Activated CD4-positive, alpha-beta T cell treated with anti-CD3 and anti-CD28 coated beads, Interleukin-2, amount 10 ng/mL, durations not matched to agents 24 days and 14 days (primary cell): ENCODE measurements at regions not wholly inside any gene's neighbourhood (a gene's known extent, or its start where the extent isn't known, plus 50 kb on each side); places are given as distances from the start of the nearest gene placed in this dataset.

ENCODE experiments used
- DNase-seq: peaks from one replicate; pipeline ENCODE4 v3.0.0; 2022
- H3K27ac Mint-ChIP-seq: one replicate; pipeline ENCODE4 v1.8.0; 2022; ENCODE audit warnings: mild to moderate bottlenecking, mixed read lengths
- H3K27me3 Mint-ChIP-seq: one replicate; pipeline ENCODE4 v1.8.0; 2022; ENCODE audit warnings: mixed read lengths
- H3K36me3 Mint-ChIP-seq: one replicate; pipeline ENCODE4 v1.8.0; 2022; ENCODE audit warnings: low read depth, mild to moderate bottlenecking, mixed read lengths
- H3K4me1 Mint-ChIP-seq: one replicate; pipeline ENCODE4 v1.8.0; 2021; ENCODE audit warnings: mixed read lengths
- H3K4me3 Mint-ChIP-seq: one replicate; pipeline ENCODE4 v1.8.0; 2022; ENCODE audit warnings: mild to moderate bottlenecking, moderate library complexity, mixed read lengths
- H3K9me3 Mint-ChIP-seq: one replicate; pipeline ENCODE4 v1.8.0; 2021; ENCODE audit warnings: mixed read lengths
- intact Hi-C: fragments of 100-400 bp; cut with micrococcal nuclease; formaldehyde crosslinking; loops from one replicate; pipeline ENCODE4 v1.15.1; 2023

- Mint-ChIP-seq H3K9me3 (no peaks in the 10 kb centered on the region), H3K36me3 (no peaks in the 10 kb centered on the region), H3K4me1 (no peaks in the 10 kb centered on the region), H3K27ac (no peak overlapping the region), H3K4me3 (no peak overlapping the region), H3K27me3 (no peaks in the 10 kb centered on the region)
- no peak for DNase-seq
- intact Hi-C loops = no loop called here
Observed at GRCh38 chr1:79604490-79605198, 598.1 kb upstream of the ADGRL4 start.

- Mint-ChIP-seq H3K4me3 (no peak overlapping the region), H3K4me1 (no peaks in the 10 kb centered on the region), H3K27me3 (no peaks in the 10 kb centered on the region), H3K9me3 (no peaks in the 10 kb centered on the region), H3K27ac (no peak overlapping the region), H3K36me3 (no peaks in the 10 kb centered on the region)
- intact Hi-C loops = no loop called here
- DNase-seq = no peak
Observed at GRCh38 chr1:79603843-79604242, 597.3 kb upstream of the ADGRL4 start.

- Mint-ChIP-seq H3K36me3 (no peaks in the 10 kb centered on the region), H3K27me3 (no peaks in the 10 kb centered on the region), H3K4me1 (no peaks in the 10 kb centered on the region), H3K9me3 (no peaks in the 10 kb centered on the region), H3K4me3 (no peak overlapping the region), H3K27ac (no peak overlapping the region)
- DNase-seq = no peak
- intact Hi-C loops = no loop called here
Observed at GRCh38 chr1:79599257-79599656, 592.7 kb upstream of the ADGRL4 start.

- Mint-ChIP-seq H3K27me3 (no peaks in the 10 kb centered on the region), H3K27ac (no peak overlapping the region), H3K4me3 (no peak overlapping the region), H3K36me3 (no peaks in the 10 kb centered on the region), H3K9me3 (no peaks in the 10 kb centered on the region), H3K4me1 (no peaks in the 10 kb centered on the region)
- intact Hi-C loops = no loop called here
- no peak for DNase-seq
Observed at GRCh38 chr1:79595931-79596330, 589.4 kb upstream of the ADGRL4 start.

- Mint-ChIP-seq H3K9me3 (no peaks in the 10 kb centered on the region), H3K4me3 (no peak overlapping the region), H3K27me3 (no peaks in the 10 kb centered on the region), H3K4me1 (no peaks in the 10 kb centered on the region), H3K36me3 (no peaks in the 10 kb centered on the region), H3K27ac (no peak overlapping the region)
- intact Hi-C loops = no loop called here
- DNase-seq = no peak
Observed at GRCh38 chr1:79594121-79594698, 587.7 kb upstream of the ADGRL4 start.

- no peaks in the 10 kb centered on the region for H3K36me3 Mint-ChIP-seq
- no peak overlapping the region for H3K4me3 Mint-ChIP-seq
- intact Hi-C loops = no loop called here
- no peaks in the 10 kb centered on the region for H3K27me3 Mint-ChIP-seq
- DNase-seq = no peak
- no peaks in the 10 kb centered on the region for H3K9me3 Mint-ChIP-seq
- H3K4me1 Mint-ChIP-seq = no peaks in the 10 kb centered on the region
- no peak overlapping the region for H3K27ac Mint-ChIP-seq
Observed at GRCh38 chr1:79592707-79593106, 586.2 kb upstream of the ADGRL4 start.

- no peaks in the 10 kb centered on the region for H3K27me3 Mint-ChIP-seq
- H3K27ac Mint-ChIP-seq = no peak overlapping the region
- H3K4me1 Mint-ChIP-seq = no peaks in the 10 kb centered on the region
- no peaks in the 10 kb centered on the region for H3K36me3 Mint-ChIP-seq
- intact Hi-C loops = no loop called here
- H3K9me3 Mint-ChIP-seq = no peaks in the 10 kb centered on the region
- no peak for DNase-seq
- no peak overlapping the region for H3K4me3 Mint-ChIP-seq
Observed at GRCh38 chr1:79588719-79589118, 582.2 kb upstream of the ADGRL4 start.

- H3K27ac Mint-ChIP-seq = no peak overlapping the region
- H3K27me3 Mint-ChIP-seq = no peaks in the 10 kb centered on the region
- no peak overlapping the region for H3K4me3 Mint-ChIP-seq
- intact Hi-C loops = no loop called here
- no peaks in the 10 kb centered on the region for H3K9me3 Mint-ChIP-seq
- no peak for DNase-seq
- no peaks in the 10 kb centered on the region for H3K4me1 Mint-ChIP-seq
- H3K36me3 Mint-ChIP-seq = no peaks in the 10 kb centered on the region
Observed at GRCh38 chr1:79587229-79587628, 580.7 kb upstream of the ADGRL4 start.

- Mint-ChIP-seq H3K27me3 (no peaks in the 10 kb centered on the region), H3K27ac (no peak overlapping the region), H3K36me3 (no peaks in the 10 kb centered on the region), H3K4me3 (no peak overlapping the region), H3K4me1 (no peaks in the 10 kb centered on the region), H3K9me3 (no peaks in the 10 kb centered on the region)
- DNase-seq = no peak
- intact Hi-C loops = no loop called here
Observed at GRCh38 chr1:79585801-79586200, 579.3 kb upstream of the ADGRL4 start.

GRCh38 chr1:79575424-79575823 is 568.9 kb upstream of the ADGRL4 start:
- H3K27ac Mint-ChIP-seq = no peak overlapping the region
- DNase-seq = no peak
- H3K4me1 Mint-ChIP-seq = no peaks in the 10 kb centered on the region
- intact Hi-C loops = no loop called here
- no peak overlapping the region for H3K4me3 Mint-ChIP-seq
- H3K36me3 Mint-ChIP-seq = no peaks in the 10 kb centered on the region
- no peaks in the 10 kb centered on the region for H3K27me3 Mint-ChIP-seq
- H3K9me3 Mint-ChIP-seq = no peaks in the 10 kb centered on the region

- Mint-ChIP-seq H3K27me3 (no peaks in the 10 kb centered on the region), H3K4me1 (no peaks in the 10 kb centered on the region), H3K36me3 (no peaks in the 10 kb centered on the region), H3K27ac (no peak overlapping the region), H3K9me3 (no peaks in the 10 kb centered on the region), H3K4me3 (no peak overlapping the region)
- intact Hi-C loops = no loop called here
- DNase-seq = no peak
Observed at GRCh38 chr1:79568411-79568810, 561.9 kb upstream of the ADGRL4 start.

- DNase-seq = no peak
- no peaks in the 10 kb centered on the region for H3K4me1 Mint-ChIP-seq
- intact Hi-C loops = no loop called here
- no peak overlapping the region for H3K4me3 Mint-ChIP-seq
- H3K36me3 Mint-ChIP-seq = no peaks in the 10 kb centered on the region
- H3K9me3 Mint-ChIP-seq = peaks cover 4% of the 10 kb centered on the region
- no peak overlapping the region for H3K27ac Mint-ChIP-seq
- no peaks in the 10 kb centered on the region for H3K27me3 Mint-ChIP-seq
Observed at GRCh38 chr1:79561521-79561978, 555.0 kb upstream of the ADGRL4 start.

- no peak overlapping the region for H3K4me3 Mint-ChIP-seq
- H3K4me1 Mint-ChIP-seq = no peaks in the 10 kb centered on the region
- H3K27me3 Mint-ChIP-seq = no peaks in the 10 kb centered on the region
- no peaks in the 10 kb centered on the region for H3K36me3 Mint-ChIP-seq
- no peak for DNase-seq
- intact Hi-C loops = no loop called here
- H3K9me3 Mint-ChIP-seq = peaks cover 4% of the 10 kb centered on the region
- no peak overlapping the region for H3K27ac Mint-ChIP-seq
Observed at GRCh38 chr1:79556189-79556588, 549.7 kb upstream of the ADGRL4 start.

GRCh38 chr1:79554688-79555087 is 548.2 kb upstream of the ADGRL4 start:
- Mint-ChIP-seq H3K36me3 (no peaks in the 10 kb centered on the region), H3K27me3 (no peaks in the 10 kb centered on the region), H3K27ac (no peak overlapping the region), H3K4me1 (no peaks in the 10 kb centered on the region), H3K4me3 (no peak overlapping the region), H3K9me3 (no peaks in the 10 kb centered on the region)
- intact Hi-C loops = no loop called here
- no peak for DNase-seq

- H3K27ac Mint-ChIP-seq = no peak overlapping the region
- H3K36me3 Mint-ChIP-seq = no peaks in the 10 kb centered on the region
- no peaks in the 10 kb centered on the region for H3K4me1 Mint-ChIP-seq
- DNase-seq = no peak
- peaks cover 3% of the 10 kb centered on the region for H3K9me3 Mint-ChIP-seq
- intact Hi-C loops = no loop called here
- no peak overlapping the region for H3K4me3 Mint-ChIP-seq
- no peaks in the 10 kb centered on the region for H3K27me3 Mint-ChIP-seq
Observed at GRCh38 chr1:79551321-79551720, 544.8 kb upstream of the ADGRL4 start.
